GM12878 (cell line): ENCODE measurements at regions not wholly inside any gene's neighbourhood (a gene's known extent, or its start where the extent isn't known, plus 50 kb on each side); places are given as distances from the start of the nearest gene placed in this dataset.

Experiments used
- ATAC-seq: fragments of 200-7000 bp; cut with Tn5 transposase; 3 replicates; pipeline ENCODE4 v1.9.1; 2020; ENCODE audit warnings: mild to moderate bottlenecking, moderate library complexity
- BruUV-seq: library from RNA; stranded (reverse); fragments of 400-500 nt; replicated peaks from 2 replicates; lab custom pipeline; 2021; lab: Mats Ljungman, UMichigan
- CTCF ChIA-PET: fragments of 300-600 bp; sonication (Branson Sonifier 250); formaldehyde crosslinking; extraction: SDS; loops from one replicate; lab custom pipeline; 2021; ENCODE audit warnings: inconsistent platforms; lab: Yijun Ruan, JAX
- POLR2A ChIA-PET: fragments of 350-600 bp; formaldehyde crosslinking; extraction: SDS; loops from one replicate; lab custom pipeline; 2021; ENCODE audit warnings: inconsistent platforms; lab: Charles Lee
- RAD21 ChIA-PET: fragments of 300-600 bp; sonication (Branson Sonifier 250); formaldehyde crosslinking; loops from one replicate; lab custom pipeline; 2023; ENCODE audit warnings: antibody characterized with exemption; ENCODE audit not compliant: unreplicated experiment; lab: Charles Lee
- SMC1A ChIA-PET: fragments of 300-600 bp; sonication (Branson Sonifier 250); formaldehyde crosslinking; loops from one replicate; lab custom pipeline; 2023; ENCODE audit not compliant: unreplicated experiment, uncharacterized antibody; lab: Charles Lee
- DNase-seq: peaks from one replicate; pipeline ENCODE4 v3.0.0-alpha.2; 2011; ENCODE audit warnings: low read depth, low spot score
- FAIRE-seq: peaks from 3 replicates; lab custom pipeline; 2011; peaks lifted over from hg19 to GRCh38; lab: Jason Lieb, UNC
- H2AFZ ChIP-seq: 2 replicates; pipeline ENCODE4 v1.6.0; 2011; ENCODE audit warnings: low read depth, low read length, control low read depth; ENCODE audit not compliant: control insufficient read depth
- H3K27ac ChIP-seq: 2 replicates; pipeline ENCODE4 v1.5.1; 2011; ENCODE audit warnings: control low read depth; ENCODE audit not compliant: control insufficient read depth, insufficient read depth
- H3K27me3 ChIP-seq, 2 experiments: replicated peaks in 1 of 2; 2 replicates each; pipeline versions ENCODE4 v1.6.0 to v1.6.1; 2011; ENCODE audit warnings: low read length in 1 of 2; ENCODE audit not compliant: control insufficient read depth in 2 of 2, insufficient read depth in 2 of 2
- H3K36me3 ChIP-seq, 2 experiments: 2 replicates each; pipeline ENCODE4 v1.5.1; 2011; ENCODE audit warnings: low read length in 1 of 2; ENCODE audit not compliant: control insufficient read depth in 2 of 2, insufficient read depth in 2 of 2
- H3K4me1 ChIP-seq: 2 replicates; pipeline ENCODE4 v1.6.1; 2011; ENCODE audit warnings: mild to moderate bottlenecking, low read length, moderate library complexity, mixed read lengths; ENCODE audit not compliant: control insufficient read depth, insufficient read depth
- H3K4me2 ChIP-seq: 2 replicates; pipeline ENCODE4 v1.6.0; 2011; ENCODE audit warnings: control low read depth; ENCODE audit not compliant: control insufficient read depth, insufficient read depth
- H3K4me3 ChIP-seq: fragments of 200-600 bp; sonication (generic); 2 replicates; pipeline ENCODE4 v1.5.1; 2016
- H3K79me2 ChIP-seq: 2 replicates; pipeline ENCODE4 v1.6.0; 2011; ENCODE audit warnings: low read length; ENCODE audit not compliant: control insufficient read depth, insufficient read depth
- H3K9ac ChIP-seq: 2 replicates; pipeline ENCODE4 v1.8.0; 2011; ENCODE audit warnings: low read length, control low read depth, mixed read lengths; ENCODE audit not compliant: control insufficient read depth, insufficient read depth
- H3K9me3 ChIP-seq: replicated peaks from 3 replicates; pipeline ENCODE4 v1.5.1; 2011; ENCODE audit warnings: mild to moderate bottlenecking, low read length; ENCODE audit not compliant: control insufficient read depth, insufficient read depth
- H4K20me1 ChIP-seq: 2 replicates; pipeline ENCODE4 v1.6.0; 2011; ENCODE audit not compliant: control insufficient read depth, insufficient read depth
- ASH2L ChIP-seq: fragments of 300-600, 200-600 bp; sonication (generic); IDR thresholded peaks from 2 replicates; pipeline ENCODE4 v1.6.1; 2017; ENCODE audit warnings: low read depth, mild to moderate bottlenecking, borderline replicate concordance
- CBX5 ChIP-seq: sonication (generic); IDR thresholded peaks from 2 replicates; pipeline ENCODE4 v1.6.1; 2016; ENCODE audit warnings: low read depth, moderate library complexity, mild to moderate bottlenecking, inconsistent platforms
- CTCF ChIP-seq, 3 experiments: IDR thresholded peaks in 2 of 3; conservative IDR thresholded peaks in 1 of 3; 2 replicates each; pipeline ENCODE4 v1.5.1; 2011; ENCODE audit warnings: low read depth in 3 of 3, low read length in 3 of 3, mild to moderate bottlenecking in 3 of 3, control low read depth in 2 of 3, moderate library complexity in 2 of 3, inconsistent platforms in 1 of 3, mixed read lengths in 1 of 3; ENCODE audit not compliant: control insufficient read depth in 2 of 3, insufficient read depth in 1 of 3; ENCODE audit errors: extremely low read depth in 1 of 3
- HDAC6 ChIP-seq: fragments of 200-600 bp; sonication (generic); IDR thresholded peaks from one replicate; pipeline ENCODE4 v1.8.0; 2017; ENCODE audit warnings: antibody characterized with exemption; ENCODE audit not compliant: unreplicated experiment
- IKZF1 ChIP-seq: fragments of 450-650 bp; conservative IDR thresholded peaks from 2 replicates; pipeline ENCODE4 v1.6.1; 2017; ENCODE audit warnings: antibody characterized with exemption, mild to moderate bottlenecking
- PML ChIP-seq: IDR thresholded peaks from 2 replicates; pipeline ENCODE4 v1.6.1; 2012; ENCODE audit warnings: low read length, inconsistent platforms
- POU2F2 ChIP-seq: IDR thresholded peaks from 3 replicates; pipeline ENCODE4 v1.6.1; 2011; ENCODE audit warnings: low read depth, mild to moderate bottlenecking, low read length, borderline replicate concordance
- RCOR1 ChIP-seq: conservative IDR thresholded peaks from 2 replicates; pipeline ENCODE4 v1.6.1; 2012; ENCODE audit warnings: low read depth, low read length, improper control_type of control experiment
- SIN3A ChIP-seq: IDR thresholded peaks from 2 replicates; pipeline ENCODE4 v1.6.1; 2012; ENCODE audit warnings: low read depth, low read length, improper control_type of control experiment
- SMAD5 ChIP-seq: IDR thresholded peaks from 2 replicates; pipeline ENCODE4 v1.6.1; 2016; ENCODE audit warnings: antibody characterized with exemption, low read depth
- YY1 ChIP-seq: IDR thresholded peaks from 2 replicates; pipeline ENCODE4 v1.6.1; 2011; ENCODE audit warnings: low read depth, mild to moderate bottlenecking, low read length
- WGBS: methylation state at CpG from one replicate; pipeline ENCODE4 v1.1.6; 2016; ENCODE audit warnings: low lambda C conversion rate; ENCODE audit not compliant: insufficient replicate concordance, insufficient coverage; ENCODE audit errors: missing lambda C conversion rate; 5-methylcytosine and 5-hydroxymethylcytosine counted together
- in situ Hi-C: fragments of 300-500 bp; cut with MboI; formaldehyde crosslinking; loops from 9 replicates; pipeline ENCODE4 v1.14.3; 2018; ENCODE audit warnings: mixed read lengths
- intact Hi-C: fragments of 100-400 bp; cut with micrococcal nuclease; formaldehyde crosslinking; loops from one replicate; pipeline ENCODE4 v1.14.2; 2022; ENCODE audit not compliant: unreplicated experiment
- TF ChIP-seq, protein P1 (sequence below): fragments of 450-650 bp; IDR thresholded peaks from 2 replicates; pipeline ENCODE4 v1.6.1; 2017; ENCODE audit warnings: mild to moderate bottlenecking, low read depth, inconsistent platforms; ENCODE audit not compliant: poor library complexity, severe bottlenecking

DNA sequence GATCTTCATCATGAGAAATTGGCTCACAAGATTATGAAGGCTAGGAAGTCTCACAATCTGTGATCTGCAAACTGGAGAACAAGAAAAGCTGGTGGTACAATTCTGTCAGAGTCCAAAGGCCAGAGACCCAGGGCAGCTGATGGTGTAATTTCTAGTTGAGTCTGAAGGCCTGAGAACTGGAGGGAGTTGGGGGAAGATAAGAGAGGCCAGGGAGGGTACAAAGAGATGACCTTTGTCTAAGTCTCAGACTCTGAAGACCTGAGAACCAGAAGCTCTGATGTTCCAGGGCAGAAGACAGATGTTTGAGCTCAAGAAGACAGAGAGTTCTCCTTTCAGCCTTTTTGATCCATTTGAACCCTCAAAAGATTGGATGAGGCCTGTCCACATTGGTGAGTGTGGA lies 280.6 kb downstream of the HDGFL1 start:
- TF ChIP-seq POU2F2 = no peak
- H3K4me1 ChIP-seq = no peaks in the 10 kb centered on the region
- ChIA-PET SMC1A (interaction anchor here (0.8 to 1.6 kb wide), 2 partner anchors 18 to 26 kb away, joined by 3 read pairs; no protein-coding TSS in a partner anchor), POLR2A (interaction anchor here (1.1 kb wide), 1 partner anchor 14 kb away, joined by 3 read pairs; no protein-coding TSS in a partner anchor), RAD21 (no interaction called here), CTCF (interaction anchor here (0.7 kb wide), 1 partner anchor 328 kb away, joined by 3 read pairs; no protein-coding TSS in a partner anchor)
- H3K4me3 ChIP-seq = no peak overlapping the region
- BruUV-seq = no TSS peak
- no peak overlapping the region for H3K9ac ChIP-seq
- no peak for DNase-seq
- ATAC-seq = no peak
- FAIRE-seq = no peak
- H3K27ac ChIP-seq = no peak overlapping the region
- no peaks in the 10 kb centered on the region for H3K9me3 ChIP-seq
- no peaks in the 10 kb centered on the region for H4K20me1 ChIP-seq
- no peaks in the 10 kb centered on the region for H3K79me2 ChIP-seq
- no peak overlapping the region for H3K4me2 ChIP-seq
- no peaks in the 10 kb centered on the region for H3K27me3 ChIP-seq
- no peak overlapping the region for H2AFZ ChIP-seq
- in situ Hi-C loops = no loop called here
- intact Hi-C loops = no loop called here
- no peaks in the 10 kb centered on the region for H3K36me3 ChIP-seq

DNA sequence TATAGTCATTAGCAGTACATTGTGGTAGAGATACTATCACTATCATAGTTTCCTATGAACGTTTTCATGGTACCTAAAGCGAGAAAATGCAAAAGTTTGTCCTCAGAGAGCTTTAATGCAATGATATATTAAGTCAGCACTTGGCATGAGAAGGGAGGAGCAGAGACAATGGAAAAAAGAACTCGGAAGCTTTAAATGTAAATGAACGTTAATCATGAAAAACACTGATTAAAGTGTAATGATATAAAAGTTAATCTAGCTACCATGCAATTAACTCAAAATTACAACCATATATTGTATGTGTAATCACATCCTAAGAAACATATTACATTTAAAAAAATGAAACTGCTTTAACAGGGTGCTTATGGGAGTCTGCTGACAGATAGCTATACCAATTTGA lies 282.7 kb downstream of the HDGFL1 start:
- RAD21 ChIA-PET = no interaction called here
- Histone ChIP-seq H2AFZ (no peak overlapping the region), H3K9ac (no peak overlapping the region), H3K4me3 (no peak overlapping the region), H3K27me3 (no peaks in the 10 kb centered on the region), H3K27ac (no peak overlapping the region), H3K9me3 (no peaks in the 10 kb centered on the region), H3K79me2 (no peaks in the 10 kb centered on the region), H3K4me1 (no peaks in the 10 kb centered on the region), H3K36me3 (no peaks in the 10 kb centered on the region), H3K4me2 (no peak overlapping the region), H4K20me1 (no peaks in the 10 kb centered on the region)
- POLR2A ChIA-PET = no interaction called here
- DNase-seq (no peak), ATAC-seq (no peak), FAIRE-seq (no peak)
- in situ Hi-C loops = no loop called here
- CTCF ChIA-PET = no interaction called here
- no TSS peak for BruUV-seq
- intact Hi-C loops = no loop called here
- SMC1A ChIA-PET = interaction anchor here (0.6 to 1.5 kb wide), 3 partner anchors 25 to 1211 kb away, joined by 3 to 4 read pairs (median 4); no protein-coding TSS in a partner anchor
- WGBS = 16% methylated on average over 4 of the region's 4 CpGs
- TF ChIP-seq, protein P1, sequence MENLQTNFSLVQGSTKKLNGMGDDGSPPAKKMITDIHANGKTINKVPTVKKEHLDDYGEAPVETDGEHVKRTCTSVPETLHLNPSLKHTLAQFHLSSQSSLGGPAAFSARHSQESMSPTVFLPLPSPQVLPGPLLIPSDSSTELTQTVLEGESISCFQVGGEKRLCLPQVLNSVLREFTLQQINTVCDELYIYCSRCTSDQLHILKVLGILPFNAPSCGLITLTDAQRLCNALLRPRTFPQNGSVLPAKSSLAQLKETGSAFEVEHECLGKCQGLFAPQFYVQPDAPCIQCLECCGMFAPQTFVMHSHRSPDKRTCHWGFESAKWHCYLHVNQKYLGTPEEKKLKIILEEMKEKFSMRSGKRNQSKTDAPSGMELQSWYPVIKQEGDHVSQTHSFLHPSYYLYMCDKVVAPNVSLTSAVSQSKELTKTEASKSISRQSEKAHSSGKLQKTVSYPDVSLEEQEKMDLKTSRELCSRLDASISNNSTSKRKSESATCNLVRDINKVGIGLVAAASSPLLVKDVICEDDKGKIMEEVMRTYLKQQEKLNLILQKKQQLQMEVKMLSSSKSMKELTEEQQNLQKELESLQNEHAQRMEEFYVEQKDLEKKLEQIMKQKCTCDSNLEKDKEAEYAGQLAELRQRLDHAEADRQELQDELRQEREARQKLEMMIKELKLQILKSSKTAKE = no peak
- no peak for TF ChIP-seq RCOR1
- no peak for TF ChIP-seq CTCF (IDR thresholded peaks at IDR 0.05 in 2 of 3, conservative IDR thresholded peaks at IDR 0.05 in 1 of 3; ENCODE audit: control insufficient read depth in 2 of 3, extremely low read depth in 1 of 3, insufficient read depth in 1 of 3, low read depth in 3 of 3, low read length in 3 of 3)
- no peak for TF ChIP-seq SMAD5
- TF ChIP-seq IKZF1 = no peak
- TF ChIP-seq PML = no peak
- no peak for TF ChIP-seq CBX5
- no peak for TF ChIP-seq SIN3A
- no peak for TF ChIP-seq HDAC6
- TF ChIP-seq YY1 = no peak
- TF ChIP-seq ASH2L = no peak
